Breast epithelium (tissue), 4 donors: ENCODE measurements at regions not wholly inside any gene's neighbourhood (a gene's known extent, or its start where the extent isn't known, plus 50 kb on each side); places are given as distances from the start of the nearest gene placed in this dataset.
A peak's percentile ranks its signal among the peaks of the same experiment; 100 is the strongest.

Experiments used
- DNase-seq, 2 donors: peaks; one replicate each; pipeline ENCODE4 v3.0.0-alpha.2; 2019; ENCODE audit warnings: low spot score in 2 of 2
- H3K27ac ChIP-seq, 2 donors: fragments of 200-600 bp; sonication (generic) in 1 of 2; one replicate each; pipeline ENCODE4 v1.5.1; 2016 to 2019; ENCODE audit warnings: mild to moderate bottlenecking in 1 of 2
- H3K27me3 ChIP-seq, 2 donors: fragments of 200-600 bp; sonication (generic) in 1 of 2; one replicate each; pipeline versions ENCODE4 v1.5.1 to v1.6.0; 2017 to 2019; ENCODE audit warnings: control low read depth in 1 of 2, mild to moderate bottlenecking in 1 of 2
- H3K36me3 ChIP-seq: fragments of 200-600 bp; one replicate; pipeline ENCODE4 v1.5.1; 2019
- H3K4me1 ChIP-seq, 2 donors: fragments of 200-600 bp; sonication (generic); one replicate each; pipeline ENCODE4 v1.5.1; 2016 to 2019; ENCODE audit warnings: control low read depth in 1 of 2
- H3K4me3 ChIP-seq, 3 donors: fragments of 200-600 bp; sonication (generic); 1 replicate in 2 of 3; 2 replicates in 1 of 3; pipeline ENCODE4 v1.5.1; 2016 to 2019; ENCODE audit warnings: mild to moderate bottlenecking in 3 of 3, moderate library complexity in 2 of 3
- H3K9me3 ChIP-seq, 2 donors: fragments of 200-600 bp; sonication (generic) in 1 of 2; one replicate each; pipeline ENCODE4 v1.5.1; 2016 to 2019; ENCODE audit warnings: control low read depth in 1 of 2
- CTCF ChIP-seq, 3 donors: fragments of 450-650 bp; IDR thresholded peaks; one replicate each; pipeline ENCODE4 v1.5.1; 2016 to 2017; ENCODE audit warnings: antibody characterized with exemption in 3 of 3, mild to moderate bottlenecking in 3 of 3, moderate library complexity in 3 of 3
- POLR2A ChIP-seq: fragments of 450-650 bp; IDR thresholded peaks from one replicate; pipeline ENCODE4 v1.6.1; 2016; ENCODE audit warnings: antibody characterized with exemption, mild to moderate bottlenecking, moderate library complexity
- POLR2AphosphoS5 ChIP-seq, 3 donors: sonication (generic); formaldehyde crosslinking; IDR thresholded peaks; one replicate each; pipeline ENCODE4 v1.6.1; 2017; ENCODE audit warnings: antibody characterized with exemption in 3 of 3
- intact Hi-C: fragments of 100-400 bp; cut with DNase I; formaldehyde crosslinking; loops from one replicate; pipeline ENCODE4 v1.15.1; 2023; ENCODE audit warnings: low total_unique reads

- Histone ChIP-seq H3K36me3 (no peaks in the 10 kb centered on the region), H3K9me3 (no peaks in the 10 kb centered on the region), H3K4me1 (no peaks in the 10 kb centered on the region), H3K27me3 (no peaks in the 10 kb centered on the region), H3K27ac (peak overlapping the region; percentile 66 to 90), H3K4me3 (no peak overlapping the region)
- TF ChIP-seq POLR2A (no peak), CTCF (IDR thresholded peaks at IDR 0.05) (no peak), POLR2AphosphoS5 (IDR thresholded peaks at IDR 0.05) (no peak)
- no peak for DNase-seq
- intact Hi-C loops: no loop called here
Measured at GRCh38 chr6:106910999-106911949, 63.3 kb downstream of the CD24 start.

- no peak overlapping the region for H3K4me3 ChIP-seq
- no peak for TF ChIP-seq POLR2A
- no peak for TF ChIP-seq POLR2AphosphoS5 (IDR thresholded peaks at IDR 0.05)
- TF ChIP-seq CTCF (IDR thresholded peaks at IDR 0.05): no peak
- H3K9me3 ChIP-seq: no peaks in the 10 kb centered on the region
- no peak overlapping the region for H3K27ac ChIP-seq
- intact Hi-C loops: no loop called here
- H3K27me3 ChIP-seq: no peaks in the 10 kb centered on the region
- H3K4me1 ChIP-seq: no peaks in the 10 kb centered on the region
- no peaks in the 10 kb centered on the region for H3K36me3 ChIP-seq
- DNase-seq: no peak
Measured at GRCh38 chr6:106908386-106908840, 66.1 kb downstream of the CD24 start.

- DNase-seq: no peak
- Histone ChIP-seq H3K36me3 (no peaks in the 10 kb centered on the region), H3K4me1 (no peaks in the 10 kb centered on the region), H3K27me3 (no peaks in the 10 kb centered on the region), H3K9me3 (no peaks in the 10 kb centered on the region), H3K4me3 (no peak overlapping the region), H3K27ac (no peak overlapping the region)
- no peak for TF ChIP-seq POLR2AphosphoS5 (IDR thresholded peaks at IDR 0.05)
- no peak for TF ChIP-seq POLR2A
- TF ChIP-seq CTCF (IDR thresholded peaks at IDR 0.05): no peak
- intact Hi-C loops: no loop called here
Measured at GRCh38 chr6:106907754-106908153, 66.8 kb downstream of the CD24 start.

- intact Hi-C loops: no loop called here
Measured at GRCh38 chr6:106906232-106906631, 68.3 kb downstream of the CD24 start.

More at GRCh38 chr6:106906232-106906631, 68.3 kb downstream of the CD24 start:
- peaks cover 7 to 8% of the 10 kb centered on the region in 2 donors for H3K9me3 ChIP-seq
- no peaks in the 10 kb centered on the region for H3K27me3 ChIP-seq
- H3K4me3 ChIP-seq: no peak overlapping the region
- no peak for DNase-seq
- no peaks in the 10 kb centered on the region for H3K36me3 ChIP-seq
- no peaks in the 10 kb centered on the region for H3K4me1 ChIP-seq
- TF ChIP-seq CTCF (IDR thresholded peaks at IDR 0.05): no peak
- no peak for TF ChIP-seq POLR2A
- TF ChIP-seq POLR2AphosphoS5 (IDR thresholded peaks at IDR 0.05): no peak
- no peak overlapping the region for H3K27ac ChIP-seq
